ENCODE measurements at regions not wholly inside any gene's neighbourhood (a gene's known extent, or its start where the extent isn't known, plus 50 kb on each side); places are given as distances from the start of the nearest gene placed in this dataset.
"Not testable (repeated sequence)": the region's sequence is repeated elsewhere in the genome, so short reads cannot be mapped to it uniquely, and the experiment has no call there.

- DNase-seq (ENCODE audit: insufficient read length, low spot score) (no peak), FAIRE-seq (no peak)
- TF ChIP-seq SPI1 (IDR thresholded peaks at IDR 0.05; ENCODE audit: low read depth, low read length) (no peak), POLR2AphosphoS5 (IDR thresholded peaks at IDR 0.05; ENCODE audit: low read depth, low read length) (no peak), PAX5 (IDR thresholded peaks at IDR 0.05; ENCODE audit: insufficient read depth, low read length, severe bottlenecking) (no peak), POU2F2 (IDR thresholded peaks at IDR 0.05; ENCODE audit: low read depth, low read length) (no peak), TAF1 (IDR thresholded peaks at IDR 0.05; ENCODE audit: low read depth, low read length) (no peak), POLR2A (IDR thresholded peaks at IDR 0.05; ENCODE audit: low read depth, low read length) (no peak)
These were observed 692.1 kb downstream of the HTR1B start for GRCh38 chr6:76771059-76771634.

DNA sequence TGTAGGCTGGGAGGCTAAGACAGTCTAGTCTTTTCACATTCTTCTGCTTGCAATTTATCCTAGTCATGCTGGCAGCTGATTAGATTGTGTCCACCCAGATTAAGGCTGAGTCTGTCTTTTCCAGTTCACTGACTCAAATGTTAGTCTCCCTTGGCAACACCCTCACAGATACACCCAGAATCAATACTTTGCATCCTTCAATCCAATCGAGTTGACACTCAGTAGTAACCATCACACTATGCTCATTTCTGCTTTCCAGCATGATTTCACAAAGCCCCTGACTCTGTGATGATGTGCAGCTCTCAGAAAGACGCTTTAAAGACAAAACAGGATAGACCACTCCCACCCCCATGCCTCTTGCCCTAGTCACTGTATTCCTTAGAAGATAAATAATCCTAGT is 693.0 kb downstream of the HTR1B start:
- DNase-seq (ENCODE audit: insufficient read length, low spot score) (no peak), FAIRE-seq (no peak)
- TF ChIP-seq PAX5 (IDR thresholded peaks at IDR 0.05; ENCODE audit: insufficient read depth, low read length, severe bottlenecking) (no peak), POLR2AphosphoS5 (IDR thresholded peaks at IDR 0.05; ENCODE audit: low read depth, low read length) (no peak), POU2F2 (IDR thresholded peaks at IDR 0.05; ENCODE audit: low read depth, low read length) (no peak), POLR2A (IDR thresholded peaks at IDR 0.05; ENCODE audit: low read depth, low read length) (no peak), TAF1 (IDR thresholded peaks at IDR 0.05; ENCODE audit: low read depth, low read length) (no peak), SPI1 (IDR thresholded peaks at IDR 0.05; ENCODE audit: low read depth, low read length) (no peak)

DNA sequence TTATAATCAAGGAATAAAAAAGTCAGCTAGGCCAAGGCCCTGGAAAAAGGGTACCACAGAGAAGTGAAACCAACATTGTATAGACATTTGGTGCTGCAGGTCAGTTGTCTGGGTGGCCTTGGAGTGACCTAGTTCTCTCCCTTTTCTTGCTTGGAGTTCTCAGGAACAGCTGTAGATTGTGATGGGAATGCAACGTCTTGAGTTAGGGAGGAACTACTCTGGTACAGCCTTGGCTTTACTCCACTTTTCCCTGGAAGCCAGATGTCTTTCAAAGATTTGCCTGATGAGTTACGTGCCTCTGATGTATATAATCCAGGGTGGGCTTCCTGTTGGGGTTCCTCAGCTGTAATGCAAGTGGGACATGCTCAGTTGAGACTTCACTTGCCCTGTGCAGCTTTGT is 694.7 kb downstream of the HTR1B start:
- TF ChIP-seq POU2F2 (IDR thresholded peaks at IDR 0.05; ENCODE audit: low read depth, low read length), result no peak
- no peak for TF ChIP-seq SPI1 (IDR thresholded peaks at IDR 0.05; ENCODE audit: low read depth, low read length)
- FAIRE-seq (no peak), DNase-seq (ENCODE audit: insufficient read length, low spot score) (no peak)

DNA sequence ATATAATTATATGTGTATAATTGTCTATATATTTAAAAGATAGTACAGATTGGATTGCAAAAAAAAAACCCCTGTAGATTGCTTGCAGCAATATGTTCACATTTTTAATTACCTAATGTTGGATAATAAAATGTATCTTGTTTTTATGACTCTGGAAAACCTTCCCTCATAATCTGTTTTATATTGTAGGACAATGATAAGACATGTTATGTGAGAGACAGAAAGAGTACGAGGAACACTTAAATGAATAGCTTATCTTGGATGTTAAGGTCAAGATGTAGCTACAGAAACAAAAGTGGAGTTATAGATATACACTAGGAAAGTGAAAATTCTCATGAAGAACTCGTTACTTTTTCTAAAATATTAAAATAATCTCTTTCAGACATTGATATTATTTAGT is 691.6 kb upstream of the IMPG1 start:
- no peak for FAIRE-seq
- TF ChIP-seq SPI1 (IDR thresholded peaks at IDR 0.05; ENCODE audit: low read depth, low read length) (no peak), TAF1 (IDR thresholded peaks at IDR 0.05; ENCODE audit: low read depth, low read length) (no peak), POU2F2 (IDR thresholded peaks at IDR 0.05; ENCODE audit: low read depth, low read length) (no peak), POLR2AphosphoS5 (IDR thresholded peaks at IDR 0.05; ENCODE audit: low read depth, low read length) (no peak), POLR2A (IDR thresholded peaks at IDR 0.05; ENCODE audit: low read depth, low read length) (no peak), PAX5 (IDR thresholded peaks at IDR 0.05; ENCODE audit: insufficient read depth, low read length, severe bottlenecking) (no peak)
- no peak for DNase-seq (ENCODE audit: insufficient read length, low spot score)

DNA sequence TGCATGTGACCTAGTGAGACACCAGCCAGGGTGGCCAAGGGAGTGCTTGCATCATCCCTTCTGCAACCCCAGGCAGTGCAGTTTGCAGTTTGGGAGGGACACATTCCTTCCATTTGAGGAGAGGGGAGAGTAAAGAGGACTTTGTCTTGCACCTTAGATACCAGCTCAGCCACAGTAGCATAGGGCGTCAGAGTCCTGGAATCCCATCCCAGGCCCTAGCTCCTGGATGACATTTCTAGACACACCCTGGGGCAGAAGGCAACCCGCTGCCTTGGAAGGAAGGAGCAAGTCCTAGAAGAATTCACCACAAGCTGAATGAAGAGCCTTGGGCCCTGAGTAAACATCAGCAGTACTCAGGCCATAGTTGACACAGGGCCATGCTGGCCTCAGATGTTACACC is 680.4 kb upstream of the IMPG1 start:
- FAIRE-seq, result no peak
- DNase-seq (ENCODE audit: insufficient read length, low spot score), result no peak
- TF ChIP-seq POU2F2 (IDR thresholded peaks at IDR 0.05; ENCODE audit: low read depth, low read length) (no peak), POLR2A (IDR thresholded peaks at IDR 0.05; ENCODE audit: low read depth, low read length) (no peak), SPI1 (IDR thresholded peaks at IDR 0.05; ENCODE audit: low read depth, low read length) (no peak), TAF1 (IDR thresholded peaks at IDR 0.05; ENCODE audit: low read depth, low read length) (no peak), POLR2AphosphoS5 (IDR thresholded peaks at IDR 0.05; ENCODE audit: low read depth, low read length) (no peak), PAX5 (IDR thresholded peaks at IDR 0.05; ENCODE audit: insufficient read depth, low read length, severe bottlenecking) (no peak)

DNA sequence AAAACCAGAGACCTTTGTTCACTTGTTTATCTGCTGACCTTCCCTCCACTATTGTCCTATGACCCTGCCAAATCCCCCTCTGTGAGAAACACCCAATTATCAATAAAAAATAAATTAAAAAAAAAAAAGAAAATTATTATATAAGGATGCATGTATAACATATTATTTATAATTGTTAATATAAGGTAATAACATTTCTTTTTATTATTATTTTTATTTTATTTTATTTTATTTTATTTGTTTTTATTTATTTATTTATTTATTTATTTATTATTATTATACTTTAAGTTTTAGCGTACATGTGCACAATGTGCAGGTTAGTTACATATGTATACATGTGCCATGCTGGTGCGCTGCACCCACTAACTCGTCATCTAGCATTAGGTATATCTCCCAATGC is 672.9 kb upstream of the IMPG1 start:
- not testable (repeated sequence) for DNase-seq (ENCODE audit: insufficient read length, low spot score); FAIRE-seq

DNA sequence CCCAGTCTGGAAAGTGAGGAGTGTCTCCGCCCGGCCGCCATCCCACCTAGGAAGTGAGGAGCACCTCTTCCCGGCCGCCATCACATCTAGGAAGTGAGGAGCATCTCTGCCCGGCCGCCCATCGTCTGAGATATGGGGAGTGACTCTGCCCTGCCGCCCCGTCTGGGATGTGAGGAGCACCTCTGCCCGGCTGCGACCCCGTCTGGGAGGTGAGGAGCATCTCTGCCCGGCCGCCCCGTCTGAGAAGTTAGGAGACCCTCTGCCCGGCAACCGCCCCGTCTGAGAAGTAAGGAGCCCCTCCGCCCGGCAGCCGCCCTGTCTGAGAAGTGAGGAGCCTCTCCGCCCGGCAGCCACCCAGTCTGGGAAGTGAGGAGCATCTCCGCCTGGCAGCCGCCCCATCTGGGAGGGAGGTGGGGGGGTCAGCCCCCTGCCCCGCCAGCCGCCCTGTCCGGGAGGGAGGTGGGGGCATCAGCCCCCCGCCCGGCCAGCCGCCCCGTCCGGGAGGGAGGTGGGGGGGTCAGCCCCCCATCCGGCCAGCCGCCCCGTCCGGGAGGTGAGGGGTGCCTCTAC is 671.8 kb upstream of the IMPG1 start:
- not testable (repeated sequence) for FAIRE-seq

GRCh38 chr6:76742919-76743318 is 670.5 kb upstream of the IMPG1 start:
- FAIRE-seq (no peak), DNase-seq (ENCODE audit: insufficient read length, low spot score) (no peak)
- TF ChIP-seq POLR2A (IDR thresholded peaks at IDR 0.05; ENCODE audit: low read depth, low read length) (no peak), POU2F2 (IDR thresholded peaks at IDR 0.05; ENCODE audit: low read depth, low read length) (no peak), PAX5 (IDR thresholded peaks at IDR 0.05; ENCODE audit: insufficient read depth, low read length, severe bottlenecking) (no peak), POLR2AphosphoS5 (IDR thresholded peaks at IDR 0.05; ENCODE audit: low read depth, low read length) (no peak), SPI1 (IDR thresholded peaks at IDR 0.05; ENCODE audit: low read depth, low read length) (no peak), TAF1 (IDR thresholded peaks at IDR 0.05; ENCODE audit: low read depth, low read length) (no peak)

More for the DNA sequence above, 671.8 kb upstream of the IMPG1 start:
- DNase-seq (ENCODE audit: insufficient read length, low spot score), result not testable (repeated sequence)

- FAIRE-seq, result no peak
- TF ChIP-seq POLR2AphosphoS5 (IDR thresholded peaks at IDR 0.05; ENCODE audit: low read depth, low read length) (no peak), POU2F2 (IDR thresholded peaks at IDR 0.05; ENCODE audit: low read depth, low read length) (no peak), SPI1 (IDR thresholded peaks at IDR 0.05; ENCODE audit: low read depth, low read length) (no peak), TAF1 (IDR thresholded peaks at IDR 0.05; ENCODE audit: low read depth, low read length) (no peak), POLR2A (IDR thresholded peaks at IDR 0.05; ENCODE audit: low read depth, low read length) (no peak), PAX5 (IDR thresholded peaks at IDR 0.05; ENCODE audit: insufficient read depth, low read length, severe bottlenecking) (no peak)
- DNase-seq (ENCODE audit: insufficient read length, low spot score), result no peak
These were observed 647.0 kb upstream of the IMPG1 start for GRCh38 chr6:76719449-76719848.

DNA sequence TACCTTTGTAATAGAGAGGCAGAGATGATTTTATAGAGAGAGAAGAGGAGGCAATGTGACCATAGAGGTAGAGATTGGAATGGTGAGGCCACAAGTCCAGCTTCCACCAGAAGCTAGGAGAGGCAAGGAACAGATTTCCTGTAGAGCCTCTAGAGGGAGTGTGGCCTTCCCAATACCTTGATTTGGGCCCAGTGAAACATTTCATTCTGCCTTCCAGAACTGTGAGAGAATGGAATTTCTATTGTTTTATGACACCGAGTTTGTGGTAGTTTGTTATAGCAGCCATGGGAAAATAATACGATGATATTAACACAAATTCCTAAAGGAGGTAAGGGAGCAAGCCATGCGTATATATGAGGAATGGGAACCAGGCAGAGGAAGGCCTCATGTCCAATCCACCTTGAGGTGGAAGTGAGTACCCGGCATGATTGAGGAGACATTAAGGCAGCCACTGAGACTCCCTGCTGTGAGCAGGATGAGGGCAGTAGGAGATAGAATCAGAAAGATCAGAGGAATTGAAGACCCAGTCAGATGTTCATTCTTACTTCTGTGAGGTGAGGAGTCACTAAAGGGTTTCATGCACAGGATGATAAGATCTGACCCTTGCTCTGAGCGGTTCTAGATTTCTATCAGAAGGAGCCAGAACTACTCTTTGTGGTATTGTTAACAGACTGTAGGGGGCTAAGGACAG is 636.3 kb upstream of the IMPG1 start:
- DNase-seq (ENCODE audit: insufficient read length, low spot score) (no peak), FAIRE-seq (no peak)
- TF ChIP-seq POU2F2 (IDR thresholded peaks at IDR 0.05; ENCODE audit: low read depth, low read length), result no peak
- TF ChIP-seq POLR2A (IDR thresholded peaks at IDR 0.05; ENCODE audit: low read depth, low read length), result no peak
- TF ChIP-seq SPI1 (IDR thresholded peaks at IDR 0.05; ENCODE audit: low read depth, low read length), result no peak
- no peak for TF ChIP-seq TAF1 (IDR thresholded peaks at IDR 0.05; ENCODE audit: low read depth, low read length)
- TF ChIP-seq POLR2AphosphoS5 (IDR thresholded peaks at IDR 0.05; ENCODE audit: low read depth, low read length), result no peak
- TF ChIP-seq PAX5 (IDR thresholded peaks at IDR 0.05; ENCODE audit: insufficient read depth, low read length, severe bottlenecking), result no peak

Data from GM12891 (cell line).